ENCODE measurements at regions not wholly inside any gene's neighbourhood (a gene's known extent, or its start where the extent isn't known, plus 50 kb on each side); places are given as distances from the start of the nearest gene placed in this dataset.

DNA sequence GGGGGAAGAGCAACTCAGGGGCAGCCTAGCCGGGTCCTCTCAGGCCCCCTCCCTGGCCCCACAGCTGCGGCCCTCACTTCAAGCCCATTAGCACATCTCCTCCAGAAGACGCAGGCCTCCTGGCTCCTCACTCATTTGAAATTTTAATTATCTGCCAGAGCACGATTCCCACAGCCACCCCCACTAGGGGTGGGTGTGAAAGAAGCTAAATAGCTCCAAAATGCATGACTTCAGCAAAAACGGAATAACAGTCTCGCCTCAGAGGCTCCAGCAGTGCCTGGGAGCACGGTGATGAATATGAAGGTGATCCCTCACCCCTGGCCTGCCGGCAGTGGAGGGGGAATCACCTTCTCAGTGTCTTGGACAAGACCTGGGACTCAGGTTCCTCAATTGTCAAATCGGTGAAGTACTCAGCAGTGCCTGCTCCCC lies 61.1 kb upstream of the HRH2 start:
- Histone ChIP-seq H3K4me3 (ENCODE audit: low read depth, low read length, poor library complexity, severe bottlenecking) (no peak overlapping the region), H3K9me3 (ENCODE audit: low read length) (no peaks in the 10 kb centered on the region), H3K27ac (ENCODE audit: low read depth, low read length, poor library complexity, severe bottlenecking) (no peak overlapping the region), H3K79me2 (ENCODE audit: insufficient read depth, low read depth, low read length) (no peaks in the 10 kb centered on the region), H3K36me3 (ENCODE audit: insufficient read depth, low read length) (no peaks in the 10 kb centered on the region), H3K4me2 (ENCODE audit: low read length) (no peak overlapping the region), H2AFZ (ENCODE audit: low read length) (no peak overlapping the region), H3K9me2 (ENCODE audit: insufficient read depth, low read length) (no peaks in the 10 kb centered on the region), H3K4me1 (ENCODE audit: insufficient read depth, low read length, poor library complexity, severe bottlenecking) (no peaks in the 10 kb centered on the region), H4K20me1 (ENCODE audit: insufficient read depth, low read length) (no peaks in the 10 kb centered on the region)
- no TSS peak for BruUV-seq (replicated peaks)
- intact Hi-C loops (cut with micrococcal nuclease; ENCODE audit: unreplicated experiment) = no loop called here
- no peak for TF ChIP-seq CTCF (conservative IDR thresholded peaks at IDR 0.05; ENCODE audit: low read length)
- TF ChIP-seq EZH2phosphoT487 (IDR thresholded peaks at IDR 0.05; ENCODE audit: borderline replicate concordance, low read depth, low read length) = no peak
- CTCF ChIA-PET (ENCODE audit: unreplicated experiment) = no interaction called here
- POLR2A ChIA-PET = no interaction called here
- DNase-seq (ENCODE audit: low spot score) = no peak

- CTCF ChIA-PET (ENCODE audit: unreplicated experiment) = no interaction called here
- Histone ChIP-seq H3K9me2 (ENCODE audit: insufficient read depth, low read length) (no peaks in the 10 kb centered on the region), H3K4me1 (ENCODE audit: insufficient read depth, low read length, poor library complexity, severe bottlenecking) (no peaks in the 10 kb centered on the region), H4K20me1 (ENCODE audit: insufficient read depth, low read length) (no peaks in the 10 kb centered on the region), H2AFZ (ENCODE audit: low read length) (no peak overlapping the region), H3K27ac (ENCODE audit: low read depth, low read length, poor library complexity, severe bottlenecking) (no peak overlapping the region), H3K4me2 (ENCODE audit: low read length) (no peak overlapping the region), H3K9me3 (ENCODE audit: low read length) (no peaks in the 10 kb centered on the region), H3K79me2 (ENCODE audit: insufficient read depth, low read depth, low read length) (no peaks in the 10 kb centered on the region), H3K4me3 (ENCODE audit: low read depth, low read length, poor library complexity, severe bottlenecking) (no peak overlapping the region), H3K36me3 (ENCODE audit: insufficient read depth, low read length) (no peaks in the 10 kb centered on the region)
- BruUV-seq (replicated peaks) = no TSS peak
- no peak for DNase-seq (ENCODE audit: low spot score)
- intact Hi-C loops (cut with micrococcal nuclease; ENCODE audit: unreplicated experiment) = no loop called here
- TF ChIP-seq EZH2phosphoT487 (IDR thresholded peaks at IDR 0.05; ENCODE audit: borderline replicate concordance, low read depth, low read length) = no peak
- TF ChIP-seq CTCF (conservative IDR thresholded peaks at IDR 0.05; ENCODE audit: low read length) = no peak
- POLR2A ChIA-PET = no interaction called here
Measured at GRCh38 chr5:175597718-175598117, 60.2 kb upstream of the HRH2 start.

DNA sequence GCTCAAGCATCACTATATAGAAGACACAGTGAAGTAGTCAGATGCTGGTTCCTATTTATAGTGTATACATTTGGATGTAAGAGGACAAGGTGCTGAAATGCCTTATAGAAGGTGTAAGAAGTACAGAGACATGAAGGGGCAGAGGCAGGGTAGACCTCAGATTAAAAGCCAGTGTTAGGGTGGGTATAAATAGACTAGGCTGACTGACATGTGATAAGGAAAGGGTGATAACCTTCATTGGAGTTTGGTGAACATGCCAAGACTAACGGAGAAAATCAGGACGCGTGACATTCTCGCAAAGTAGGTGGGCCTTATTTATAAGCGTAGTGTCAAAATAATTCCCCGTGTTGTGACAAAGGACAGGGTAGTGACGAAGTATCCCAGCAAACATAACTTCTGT lies 59.1 kb upstream of the HRH2 start:
- BruUV-seq (replicated peaks) = no TSS peak
- intact Hi-C loops (cut with micrococcal nuclease; ENCODE audit: unreplicated experiment) = no loop called here
- no peaks in the 10 kb centered on the region for H3K9me2 ChIP-seq (ENCODE audit: insufficient read depth, low read length)
- no peaks in the 10 kb centered on the region for H4K20me1 ChIP-seq (ENCODE audit: insufficient read depth, low read length)
- POLR2A ChIA-PET = no interaction called here
- H3K4me3 ChIP-seq (ENCODE audit: low read depth, low read length, poor library complexity, severe bottlenecking) = no peak overlapping the region
- CTCF ChIA-PET (ENCODE audit: unreplicated experiment) = no interaction called here
- no peak overlapping the region for H3K4me2 ChIP-seq (ENCODE audit: low read length)
- H3K36me3 ChIP-seq (ENCODE audit: insufficient read depth, low read length) = no peaks in the 10 kb centered on the region
- no peak for TF ChIP-seq CTCF (conservative IDR thresholded peaks at IDR 0.05; ENCODE audit: low read length)
- no peak for TF ChIP-seq EZH2phosphoT487 (IDR thresholded peaks at IDR 0.05; ENCODE audit: borderline replicate concordance, low read depth, low read length)
- no peak for DNase-seq (ENCODE audit: low spot score)
- no peak overlapping the region for H3K27ac ChIP-seq (ENCODE audit: low read depth, low read length, poor library complexity, severe bottlenecking)
- H3K9me3 ChIP-seq (ENCODE audit: low read length) = no peaks in the 10 kb centered on the region
- no peaks in the 10 kb centered on the region for H3K79me2 ChIP-seq (ENCODE audit: insufficient read depth, low read depth, low read length)
- H2AFZ ChIP-seq (ENCODE audit: low read length) = no peak overlapping the region
- H3K4me1 ChIP-seq (ENCODE audit: insufficient read depth, low read length, poor library complexity, severe bottlenecking) = no peaks in the 10 kb centered on the region

Data from OCI-LY7 (cell line).